ENCODE measurements at regions not wholly inside any gene's neighbourhood (a gene's known extent, or its start where the extent isn't known, plus 50 kb on each side); places are given as distances from the start of the nearest gene placed in this dataset.

DNA sequence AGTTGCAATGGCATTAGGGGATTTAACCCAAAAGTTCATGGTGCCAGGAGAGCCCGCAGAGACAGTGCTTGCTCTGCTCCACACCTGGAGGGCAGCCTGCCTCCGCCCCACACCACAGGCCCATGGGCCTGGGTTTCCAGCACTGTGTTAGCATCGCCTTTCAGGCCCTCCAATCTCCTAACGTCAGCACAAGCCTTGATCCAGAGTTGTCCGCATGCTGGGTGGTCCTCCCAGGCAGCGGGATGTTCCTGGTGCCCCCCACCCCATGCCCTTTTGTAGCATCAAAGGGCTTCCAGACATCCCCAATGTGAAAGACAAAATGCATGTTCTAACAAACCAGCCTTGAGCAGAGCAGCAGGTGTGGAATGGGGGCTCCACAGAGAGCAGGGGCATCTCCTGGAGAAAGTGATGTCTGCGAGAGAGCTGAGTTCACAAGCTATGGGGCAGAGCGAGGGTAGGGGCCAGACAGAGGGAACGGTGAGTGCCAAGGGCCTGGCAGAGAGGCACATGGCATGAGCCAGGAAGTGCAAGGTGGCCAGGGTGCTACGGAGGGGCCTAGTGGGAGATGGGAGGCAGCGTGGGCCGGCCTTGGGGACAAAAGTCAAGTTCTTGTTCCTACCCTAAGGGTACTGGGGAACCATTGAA is 119.2 kb downstream of the CYP26B1 start:
- TF ChIP-seq, protein P1, sequence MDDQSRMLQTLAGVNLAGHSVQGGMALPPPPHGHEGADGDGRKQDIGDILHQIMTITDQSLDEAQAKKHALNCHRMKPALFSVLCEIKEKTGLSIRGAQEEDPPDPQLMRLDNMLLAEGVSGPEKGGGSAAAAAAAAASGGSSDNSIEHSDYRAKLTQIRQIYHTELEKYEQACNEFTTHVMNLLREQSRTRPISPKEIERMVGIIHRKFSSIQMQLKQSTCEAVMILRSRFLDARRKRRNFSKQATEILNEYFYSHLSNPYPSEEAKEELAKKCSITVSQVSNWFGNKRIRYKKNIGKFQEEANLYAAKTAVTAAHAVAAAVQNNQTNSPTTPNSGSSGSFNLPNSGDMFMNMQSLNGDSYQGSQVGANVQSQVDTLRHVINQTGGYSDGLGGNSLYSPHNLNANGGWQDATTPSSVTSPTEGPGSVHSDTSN (IDR thresholded peaks at IDR 0.05), result no peak
- TF ChIP-seq GABPA (IDR thresholded peaks at IDR 0.05; ENCODE audit: low read depth), result no peak
- no peak for TF ChIP-seq ELF1 (IDR thresholded peaks at IDR 0.05)
- no peak for TF ChIP-seq TAF1 (IDR thresholded peaks at IDR 0.05; ENCODE audit: borderline replicate concordance, low read depth, low read length)
- TF ChIP-seq, protein P2, sequence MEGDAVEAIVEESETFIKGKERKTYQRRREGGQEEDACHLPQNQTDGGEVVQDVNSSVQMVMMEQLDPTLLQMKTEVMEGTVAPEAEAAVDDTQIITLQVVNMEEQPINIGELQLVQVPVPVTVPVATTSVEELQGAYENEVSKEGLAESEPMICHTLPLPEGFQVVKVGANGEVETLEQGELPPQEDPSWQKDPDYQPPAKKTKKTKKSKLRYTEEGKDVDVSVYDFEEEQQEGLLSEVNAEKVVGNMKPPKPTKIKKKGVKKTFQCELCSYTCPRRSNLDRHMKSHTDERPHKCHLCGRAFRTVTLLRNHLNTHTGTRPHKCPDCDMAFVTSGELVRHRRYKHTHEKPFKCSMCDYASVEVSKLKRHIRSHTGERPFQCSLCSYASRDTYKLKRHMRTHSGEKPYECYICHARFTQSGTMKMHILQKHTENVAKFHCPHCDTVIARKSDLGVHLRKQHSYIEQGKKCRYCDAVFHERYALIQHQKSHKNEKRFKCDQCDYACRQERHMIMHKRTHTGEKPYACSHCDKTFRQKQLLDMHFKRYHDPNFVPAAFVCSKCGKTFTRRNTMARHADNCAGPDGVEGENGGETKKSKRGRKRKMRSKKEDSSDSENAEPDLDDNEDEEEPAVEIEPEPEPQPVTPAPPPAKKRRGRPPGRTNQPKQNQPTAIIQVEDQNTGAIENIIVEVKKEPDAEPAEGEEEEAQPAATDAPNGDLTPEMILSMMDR (IDR thresholded peaks at IDR 0.05), result no peak

All from SK-N-SH (cell line).